GM21723 (cell line): ENCODE measurements at regions not wholly inside any gene's neighbourhood (a gene's known extent, or its start where the extent isn't known, plus 50 kb on each side); places are given as distances from the start of the nearest gene placed in this dataset.

Experiments
- ATAC-seq: cut with Tn5 transposase; IDR thresholded peaks from one replicate; pipeline ENCODE4 v1.9.1; 2021; ENCODE audit warnings: mild to moderate bottlenecking, moderate library complexity; ENCODE audit not compliant: unreplicated experiment

- peak; percentile 75 for ATAC-seq
These were observed 162.3 kb upstream of the CCDC68 start for GRCh38 chr18:55121397-55122170.

DNA sequence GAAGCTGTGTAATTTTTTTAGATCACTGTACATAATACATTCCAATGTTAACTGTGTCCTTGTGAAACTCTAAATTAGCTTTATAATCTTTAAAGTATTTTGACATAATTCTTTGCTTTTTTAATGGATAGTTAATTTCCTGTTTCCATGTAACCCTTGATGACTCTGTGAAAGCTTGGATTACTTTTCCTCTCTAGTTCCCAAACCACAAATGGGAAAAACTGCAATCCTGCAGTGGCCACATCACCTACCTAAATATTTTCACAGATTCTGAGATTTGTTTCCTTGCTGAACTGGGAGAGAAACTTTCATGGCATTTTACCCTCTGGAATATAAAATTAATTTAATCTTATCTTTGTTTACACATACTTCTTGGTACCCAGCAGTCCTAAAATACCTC, 161.6 kb upstream of the CCDC68 start:
- ATAC-seq, result no peak

DNA sequence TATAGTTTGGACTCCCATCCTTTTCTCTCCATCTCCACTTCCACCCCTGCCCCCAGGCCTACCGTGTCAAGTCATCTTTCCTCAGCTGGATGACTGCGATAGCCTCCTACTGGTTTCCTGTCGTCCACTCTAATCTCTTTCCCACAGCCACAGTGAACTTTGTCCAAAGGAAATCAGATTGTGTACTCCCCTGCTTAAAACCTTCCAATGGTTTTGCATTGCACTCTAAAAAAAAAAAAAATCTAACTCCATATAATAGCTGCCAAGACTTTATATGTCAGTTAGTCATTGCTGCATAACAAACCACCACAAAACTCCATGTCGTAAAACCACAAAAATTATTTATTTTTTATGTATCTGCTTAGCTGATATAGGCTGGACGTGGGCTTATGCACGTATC, 160.2 kb upstream of the CCDC68 start:
- ATAC-seq, result no peak

- ATAC-seq, result no peak
These were observed 159.8 kb upstream of the CCDC68 start for GRCh38 chr18:55119016-55119415.

DNA sequence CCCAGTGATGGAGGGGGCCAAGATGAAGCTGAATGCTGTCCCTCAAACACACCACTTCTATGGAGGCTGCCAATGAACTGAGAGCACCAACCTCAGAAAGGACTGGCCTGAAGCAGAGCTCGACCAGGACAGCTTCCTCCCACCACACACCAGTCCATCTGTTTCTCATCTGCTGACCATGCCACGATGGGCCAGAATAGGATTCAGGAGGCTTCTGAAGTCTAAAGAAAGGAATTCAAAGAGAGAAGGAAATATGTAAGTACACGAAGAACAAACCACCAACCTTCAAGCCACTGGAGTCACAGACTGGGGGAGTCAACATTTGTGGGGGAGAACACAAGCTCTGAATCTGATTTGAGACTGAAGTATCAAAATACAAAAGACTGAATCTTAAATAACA, 157.6 kb upstream of the CCDC68 start:
- ATAC-seq, result no peak

DNA sequence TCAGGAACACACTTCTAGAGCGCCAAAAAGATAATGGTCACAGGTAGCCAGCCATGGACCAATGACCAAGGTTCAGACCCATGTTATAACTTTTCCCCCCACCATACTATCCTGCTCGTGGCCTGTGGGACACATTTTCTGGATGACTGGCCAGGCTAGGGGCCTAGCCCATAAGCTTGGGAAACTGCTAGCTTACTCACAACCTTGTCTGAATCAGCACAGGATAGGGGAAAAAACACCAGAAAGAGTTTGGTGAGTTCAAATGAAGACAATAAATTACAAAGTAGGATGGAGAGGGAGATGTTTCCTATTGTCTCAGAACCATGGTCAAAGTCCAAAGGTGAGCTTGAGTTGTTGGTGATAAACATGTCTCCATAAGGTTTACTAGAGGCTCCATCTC, 156.3 kb upstream of the CCDC68 start:
- ATAC-seq, result no peak

- no peak for ATAC-seq
These were observed 155.6 kb upstream of the CCDC68 start for GRCh38 chr18:55114876-55115275.

GRCh38 chr18:55113800-55114199, 154.5 kb upstream of the CCDC68 start:
- ATAC-seq, result no peak

GRCh38 chr18:55111271-55111670, 152.0 kb upstream of the CCDC68 start:
- no peak for ATAC-seq

GRCh38 chr18:55110436-55110835, 151.2 kb upstream of the CCDC68 start:
- no peak for ATAC-seq

DNA sequence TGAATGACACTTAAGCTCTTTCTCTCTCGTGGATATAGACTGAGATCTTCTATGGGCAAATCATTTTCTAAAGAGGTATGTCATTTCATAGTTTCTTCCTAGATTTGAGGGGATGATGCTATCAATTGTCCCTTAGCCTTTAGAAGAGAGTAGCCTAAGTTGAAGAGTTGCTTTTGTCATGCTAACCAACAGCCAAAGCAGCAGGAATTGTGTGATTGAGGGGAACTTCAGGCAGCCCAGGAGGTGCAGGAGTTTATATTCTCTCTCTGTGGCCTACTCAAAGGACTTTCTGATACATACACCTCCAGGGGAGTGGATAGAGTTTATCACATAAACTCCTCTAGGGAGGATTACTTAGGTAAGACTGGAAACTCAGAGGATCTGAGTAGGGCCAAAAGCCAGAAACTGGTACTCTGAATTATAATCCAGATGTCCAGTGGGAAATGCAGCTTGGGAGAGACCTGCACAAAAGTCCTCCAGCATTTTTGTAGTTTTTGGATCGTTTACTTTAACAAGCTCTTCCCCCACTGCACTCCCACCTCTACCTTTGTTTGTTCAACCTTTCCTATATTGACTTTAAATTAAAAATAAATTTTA, 150.7 kb upstream of the CCDC68 start:
- ATAC-seq, result no peak

- ATAC-seq, result no peak
These were observed 147.6 kb upstream of the CCDC68 start for GRCh38 chr18:55106906-55107305.

DNA sequence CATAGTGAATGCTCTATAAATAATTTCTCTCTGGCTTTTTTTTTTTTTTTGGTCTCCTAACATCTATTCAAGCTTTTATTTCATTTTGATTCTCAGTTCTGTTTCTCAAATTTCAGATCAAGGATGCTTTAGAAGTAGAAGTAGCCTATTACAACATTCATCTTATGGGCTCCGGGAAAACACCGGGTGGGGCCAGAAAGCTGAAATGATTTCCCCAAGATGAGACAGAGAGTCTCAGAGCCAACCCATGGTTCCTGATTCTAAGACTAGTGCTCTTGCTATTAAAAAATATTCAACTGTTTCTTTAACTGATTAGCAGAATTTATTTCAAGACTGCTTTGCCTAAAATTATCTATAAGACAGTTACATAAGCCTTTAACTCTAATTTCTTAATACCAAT, 147.2 kb upstream of the CCDC68 start:
- no peak for ATAC-seq

GRCh38 chr18:55105873-55106272, 146.6 kb upstream of the CCDC68 start:
- ATAC-seq, result no peak

GRCh38 chr18:55102958-55103456, 143.7 kb upstream of the CCDC68 start:
- no peak for ATAC-seq

GRCh38 chr18:55102501-55102900, 143.2 kb upstream of the CCDC68 start:
- ATAC-seq, result no peak

DNA sequence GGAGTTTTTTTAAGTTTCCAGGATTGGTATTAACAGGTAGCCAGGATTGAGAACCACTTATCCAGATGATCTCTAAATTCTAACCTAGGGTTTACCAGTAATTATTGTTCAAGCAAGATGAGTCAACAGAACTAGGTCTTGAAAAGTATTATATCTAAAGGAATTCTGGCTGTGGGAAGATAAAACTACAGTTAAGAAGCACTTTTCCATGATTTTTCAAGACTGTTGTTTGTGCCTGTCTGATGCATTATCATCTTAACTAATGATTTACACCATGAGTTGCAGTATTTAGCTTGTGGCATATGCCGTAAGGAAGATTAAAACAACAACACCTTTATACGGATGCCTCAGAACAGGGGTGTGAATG, 142.2 kb upstream of the CCDC68 start:
- ATAC-seq, result no peak

GRCh38 chr18:55100817-55101457, 141.7 kb upstream of the CCDC68 start:
- no peak for ATAC-seq

- no peak for ATAC-seq
These were observed 138.4 kb upstream of the CCDC68 start for GRCh38 chr18:55097456-55098170.

- ATAC-seq, result no peak
These were observed 137.1 kb upstream of the CCDC68 start for GRCh38 chr18:55096263-55096951.

GRCh38 chr18:55095584-55095983, 136.3 kb upstream of the CCDC68 start:
- ATAC-seq, result no peak
